Mesendoderm (in vitro differentiated cells): ENCODE measurements at regions not wholly inside any gene's neighbourhood (a gene's known extent, or its start where the extent isn't known, plus 50 kb on each side); places are given as distances from the start of the nearest gene placed in this dataset.

Source experiments
- DNase-seq: peaks from one replicate; pipeline ENCODE4 v3.0.0; 2013
- H2AK5ac ChIP-seq: 2 replicates; pipeline ENCODE4 v1.6.1; 2013; ENCODE audit warnings: low read length, inconsistent platforms
- H2BK120ac ChIP-seq: 2 replicates; pipeline ENCODE4 v1.6.1; 2013; ENCODE audit warnings: low read depth, mild to moderate bottlenecking, low read length, moderate library complexity, mixed read lengths
- H2BK15ac ChIP-seq: replicated peaks from 2 replicates; pipeline ENCODE4 v1.6.1; 2013; ENCODE audit warnings: low read depth, mild to moderate bottlenecking, moderate library complexity
- H2BK5ac ChIP-seq: 2 replicates; pipeline ENCODE4 v1.6.1; 2013; ENCODE audit warnings: low read length, inconsistent platforms
- H3K18ac ChIP-seq: 2 replicates; pipeline ENCODE4 v1.6.1; 2013; ENCODE audit warnings: mild to moderate bottlenecking, low read length, mixed read lengths
- H3K23ac ChIP-seq: one replicate; pipeline ENCODE4 v1.6.1; 2013; ENCODE audit warnings: low read length
- H3K27ac ChIP-seq: 2 replicates; pipeline ENCODE4 v1.5.1; 2013; ENCODE audit warnings: low read depth, mild to moderate bottlenecking, inconsistent platforms, low read length, moderate library complexity
- H3K27me3 ChIP-seq: 2 replicates; pipeline ENCODE4 v1.6.1; 2013; ENCODE audit warnings: low read length, control low read depth, mild to moderate bottlenecking, inconsistent platforms; ENCODE audit not compliant: insufficient read depth, poor library complexity
- H3K36me3 ChIP-seq: 2 replicates; pipeline ENCODE4 v1.6.1; 2013; ENCODE audit warnings: low read length, inconsistent platforms; ENCODE audit not compliant: control insufficient read depth, insufficient read depth
- H3K4ac ChIP-seq: one replicate; pipeline ENCODE4 v1.6.1; 2013; ENCODE audit warnings: low read depth, mild to moderate bottlenecking, low read length, moderate library complexity
- H3K4me1 ChIP-seq: 2 replicates; pipeline ENCODE4 v1.6.1; 2013; ENCODE audit warnings: low read depth, low read length, inconsistent platforms; ENCODE audit not compliant: control insufficient read depth
- H3K4me2 ChIP-seq: 2 replicates; pipeline ENCODE4 v1.6.1; 2013; ENCODE audit warnings: low read length
- H3K4me3 ChIP-seq: 2 replicates; pipeline ENCODE4 v1.5.1; 2013; ENCODE audit warnings: mild to moderate bottlenecking, low read length
- H3K56ac ChIP-seq: one replicate; pipeline ENCODE4 v1.6.1; 2013; ENCODE audit warnings: low read length
- H3K79me1 ChIP-seq: 2 replicates; pipeline ENCODE4 v1.6.1; 2013; ENCODE audit warnings: low read length, inconsistent platforms
- H3K79me2 ChIP-seq: 2 replicates; pipeline ENCODE4 v1.6.1; 2013; ENCODE audit warnings: mild to moderate bottlenecking, low read length; ENCODE audit not compliant: control insufficient read depth, insufficient read depth
- H3K9ac ChIP-seq: 2 replicates; pipeline ENCODE4 v1.6.1; 2013; ENCODE audit warnings: low read length, inconsistent platforms
- H4K5ac ChIP-seq: one replicate; pipeline ENCODE4 v1.6.1; 2013; ENCODE audit warnings: low read length
- H4K8ac ChIP-seq: one replicate; pipeline ENCODE4 v1.6.1; 2013; ENCODE audit warnings: low read depth, mild to moderate bottlenecking, control low read depth, low read length, moderate library complexity
- WGBS: extraction: QIAGEN DNeasy Blood & Tissue Kit; methylation state at CpG from one replicate; pipeline ENCODE4 v1.1.7; 2013; ENCODE audit warnings: low lambda C conversion rate, missing lambda C conversion rate; ENCODE audit not compliant: insufficient coverage; ENCODE audit errors: extremely low coverage; 5-methylcytosine and 5-hydroxymethylcytosine counted together

DNA sequence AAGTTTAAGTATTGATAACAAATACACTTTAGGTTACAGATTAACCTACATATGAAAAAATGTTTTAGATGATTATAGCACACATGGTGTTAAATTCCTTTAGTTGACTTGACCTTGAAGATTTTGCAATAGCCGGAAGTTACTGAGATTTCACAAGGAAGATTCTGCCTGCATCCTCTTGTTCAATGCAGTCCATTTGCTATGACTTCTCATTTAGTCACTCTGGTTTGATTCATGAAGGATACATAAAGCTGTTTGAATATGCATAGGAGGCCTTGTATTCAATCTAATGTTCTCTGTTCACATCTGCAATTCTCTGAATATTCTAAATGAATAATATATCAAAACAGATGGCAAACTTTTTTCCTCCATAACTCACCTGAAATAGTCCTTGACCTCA is 870.2 kb upstream of the GOT2 start:
- no peak overlapping the region for H2AK5ac ChIP-seq
- H3K9ac ChIP-seq, result no peak overlapping the region
- H2BK5ac ChIP-seq, result no peak overlapping the region
- H3K36me3 ChIP-seq, result no peaks in the 10 kb centered on the region
- no peak overlapping the region for H4K5ac ChIP-seq
- H4K8ac ChIP-seq, result no peak overlapping the region
- no peak overlapping the region for H2BK120ac ChIP-seq
- H3K4ac ChIP-seq, result no peak overlapping the region
- no CpG with 5 or more reads among the region's 1 CpG for WGBS
- DNase-seq, result no peak
- no peak overlapping the region for H2BK15ac ChIP-seq
- no peak overlapping the region for H3K4me2 ChIP-seq
- no peaks in the 10 kb centered on the region for H3K4me1 ChIP-seq
- no peak overlapping the region for H3K27ac ChIP-seq
- H3K4me3 ChIP-seq, result no peak overlapping the region
- H3K79me1 ChIP-seq, result no peaks in the 10 kb centered on the region
- H3K27me3 ChIP-seq, result no peaks in the 10 kb centered on the region
- no peaks in the 10 kb centered on the region for H3K79me2 ChIP-seq
- H3K23ac ChIP-seq, result no peak overlapping the region
- no peak overlapping the region for H3K56ac ChIP-seq
- no peak overlapping the region for H3K18ac ChIP-seq

DNA sequence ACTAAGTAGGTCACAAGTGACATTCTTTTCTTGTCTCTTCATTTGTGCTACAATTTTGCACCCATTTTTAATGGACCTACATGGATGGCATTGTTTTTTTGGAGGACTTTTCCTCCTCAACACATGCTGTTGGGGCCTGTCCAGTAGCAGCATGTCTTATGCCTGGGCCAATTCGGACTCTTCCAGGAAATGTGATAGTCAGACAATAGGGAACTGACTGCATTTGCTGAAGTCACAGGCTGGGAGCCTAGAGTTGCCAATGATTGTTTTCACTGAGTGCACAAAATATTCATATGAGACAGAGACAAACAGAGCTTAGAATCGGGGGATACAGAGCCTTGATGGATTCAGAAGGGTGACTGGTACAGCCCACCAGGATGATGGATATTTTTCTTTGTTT is 867.3 kb upstream of the GOT2 start:
- H4K5ac ChIP-seq, result no peak overlapping the region
- no peak overlapping the region for H4K8ac ChIP-seq
- no peaks in the 10 kb centered on the region for H3K27me3 ChIP-seq
- no peak overlapping the region for H2AK5ac ChIP-seq
- WGBS, result no CpG with 5 or more reads among the region's 2 CpGs
- no peak overlapping the region for H3K4ac ChIP-seq
- no peaks in the 10 kb centered on the region for H3K79me1 ChIP-seq
- H3K18ac ChIP-seq, result no peak overlapping the region
- no peaks in the 10 kb centered on the region for H3K36me3 ChIP-seq
- no peaks in the 10 kb centered on the region for H3K4me1 ChIP-seq
- no peak overlapping the region for H3K4me2 ChIP-seq
- H3K4me3 ChIP-seq, result no peak overlapping the region
- no peak overlapping the region for H3K9ac ChIP-seq
- H3K23ac ChIP-seq, result no peak overlapping the region
- no peak overlapping the region for H3K56ac ChIP-seq
- H2BK5ac ChIP-seq, result no peak overlapping the region
- no peak overlapping the region for H2BK15ac ChIP-seq
- H3K79me2 ChIP-seq, result no peaks in the 10 kb centered on the region
- DNase-seq, result no peak
- no peak overlapping the region for H2BK120ac ChIP-seq
- H3K27ac ChIP-seq, result no peak overlapping the region

DNA sequence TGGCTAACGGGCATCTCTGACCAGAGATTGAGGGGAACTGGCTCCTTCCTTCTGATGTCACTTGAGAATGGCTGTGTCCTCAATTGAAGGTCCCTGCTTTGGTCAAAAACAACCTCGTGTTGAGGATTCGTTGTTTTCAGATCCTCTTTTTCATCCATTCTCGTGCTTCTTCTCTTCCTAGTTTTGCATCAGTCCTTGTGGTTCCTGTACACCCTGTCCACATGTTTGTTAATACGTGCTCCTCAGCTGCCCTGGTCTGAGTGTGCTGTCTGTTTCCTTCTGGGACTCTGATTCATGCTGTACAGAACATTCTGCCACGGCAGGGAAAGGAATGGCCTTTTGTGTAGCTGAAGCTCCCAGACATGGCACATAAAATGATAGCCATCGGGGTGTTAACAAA is 863.2 kb upstream of the GOT2 start:
- no CpG with 5 or more reads among the region's 7 CpGs for WGBS
- Histone ChIP-seq H3K18ac (peak overlapping the region; percentile 55), H3K36me3 (no peaks in the 10 kb centered on the region)

DNA sequence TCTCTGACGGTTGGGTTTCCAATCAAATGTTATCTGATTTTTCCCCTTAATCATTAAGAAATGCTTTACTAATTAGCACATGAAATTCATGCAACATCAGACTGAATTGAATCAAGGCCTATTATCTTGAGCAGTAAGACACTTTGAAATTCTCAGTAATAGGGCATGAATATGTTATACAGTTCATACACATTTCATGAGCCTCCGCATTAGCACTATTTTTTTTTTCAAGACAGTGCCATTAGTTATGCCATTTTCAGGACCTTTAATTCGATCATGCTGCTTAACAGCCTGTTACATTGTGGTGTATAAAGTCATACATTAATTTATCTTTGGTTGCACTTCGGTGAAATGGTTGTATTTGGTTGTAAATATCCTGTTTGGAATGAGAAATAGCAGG is 862.6 kb upstream of the GOT2 start:
- Histone ChIP-seq H3K79me2 (no peaks in the 10 kb centered on the region), H3K4me3 (no peak overlapping the region), H3K9ac (no peak overlapping the region), H3K27me3 (no peaks in the 10 kb centered on the region), H2AK5ac (no peak overlapping the region), H3K36me3 (no peaks in the 10 kb centered on the region), H3K4ac (no peak overlapping the region), H2BK5ac (no peak overlapping the region), H2BK120ac (no peak overlapping the region), H3K4me1 (no peaks in the 10 kb centered on the region), H3K27ac (no peak overlapping the region), H4K5ac (no peak overlapping the region), H3K4me2 (no peak overlapping the region), H2BK15ac (no peak overlapping the region), H3K56ac (no peak overlapping the region), H4K8ac (no peak overlapping the region), H3K18ac (peak overlapping the region; percentile 55), H3K23ac (no peak overlapping the region), H3K79me1 (no peaks in the 10 kb centered on the region)
- no CpG with 5 or more reads among the region's 4 CpGs for whole genome bisulfite sequencing
- no peak for DNase-seq

More for the DNA sequence above, 863.2 kb upstream of the GOT2 start:
- no peak overlapping the region for H3K4ac ChIP-seq
- DNase-seq, result no peak
- H3K56ac ChIP-seq, result no peak overlapping the region
- no peak overlapping the region for H3K27ac ChIP-seq
- no peak overlapping the region for H3K23ac ChIP-seq
- no peak overlapping the region for H3K4me2 ChIP-seq
- no peak overlapping the region for H2AK5ac ChIP-seq
- no peaks in the 10 kb centered on the region for H3K79me2 ChIP-seq
- H4K5ac ChIP-seq, result no peak overlapping the region
- H3K4me1 ChIP-seq, result no peaks in the 10 kb centered on the region
- no peak overlapping the region for H2BK15ac ChIP-seq
- H3K4me3 ChIP-seq, result no peak overlapping the region
- no peaks in the 10 kb centered on the region for H3K79me1 ChIP-seq
- H2BK5ac ChIP-seq, result no peak overlapping the region
- H2BK120ac ChIP-seq, result no peak overlapping the region
- no peak overlapping the region for H3K9ac ChIP-seq
- no peaks in the 10 kb centered on the region for H3K27me3 ChIP-seq
- H4K8ac ChIP-seq, result no peak overlapping the region

DNA sequence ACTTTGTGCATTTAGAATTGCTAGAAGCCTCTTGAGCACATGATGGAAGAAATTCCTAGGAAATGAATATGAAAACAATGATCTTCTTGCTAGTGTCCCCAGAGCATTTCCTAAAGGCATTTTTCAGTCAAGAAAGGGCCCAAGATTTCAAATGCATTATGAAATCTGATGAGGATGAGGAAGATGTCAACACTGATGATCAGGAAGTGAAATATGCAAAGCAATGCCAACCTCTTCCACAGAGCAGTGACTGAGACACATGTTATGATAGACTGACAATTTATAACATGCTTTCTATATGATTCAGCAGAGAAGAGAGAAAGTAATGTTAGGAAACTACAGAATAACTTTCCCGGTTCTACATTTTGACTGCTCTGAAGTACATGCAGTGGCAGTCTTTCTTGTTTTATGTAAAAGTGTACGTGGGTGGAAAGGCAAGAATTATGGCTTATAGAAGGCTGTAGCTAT is 859.1 kb upstream of the GOT2 start:
- no peaks in the 10 kb centered on the region for H3K79me2 ChIP-seq
- no peak overlapping the region for H3K4me2 ChIP-seq
- H3K56ac ChIP-seq, result no peak overlapping the region
- H3K4me1 ChIP-seq, result no peaks in the 10 kb centered on the region
- DNase-seq, result no peak
- no peak overlapping the region for H3K9ac ChIP-seq
- H3K4me3 ChIP-seq, result no peak overlapping the region
- H4K5ac ChIP-seq, result no peak overlapping the region
- H3K27me3 ChIP-seq, result no peaks in the 10 kb centered on the region
- no peak overlapping the region for H3K23ac ChIP-seq
- no peak overlapping the region for H2AK5ac ChIP-seq
- no peaks in the 10 kb centered on the region for H3K36me3 ChIP-seq
- WGBS, result no CpG with 5 or more reads among the region's 2 CpGs
- no peak overlapping the region for H2BK5ac ChIP-seq
- H3K27ac ChIP-seq, result no peak overlapping the region
- H2BK120ac ChIP-seq, result no peak overlapping the region
- no peak overlapping the region for H2BK15ac ChIP-seq
- H3K18ac ChIP-seq, result no peak overlapping the region
- H3K79me1 ChIP-seq, result no peaks in the 10 kb centered on the region
- H4K8ac ChIP-seq, result no peak overlapping the region
- no peak overlapping the region for H3K4ac ChIP-seq

DNA sequence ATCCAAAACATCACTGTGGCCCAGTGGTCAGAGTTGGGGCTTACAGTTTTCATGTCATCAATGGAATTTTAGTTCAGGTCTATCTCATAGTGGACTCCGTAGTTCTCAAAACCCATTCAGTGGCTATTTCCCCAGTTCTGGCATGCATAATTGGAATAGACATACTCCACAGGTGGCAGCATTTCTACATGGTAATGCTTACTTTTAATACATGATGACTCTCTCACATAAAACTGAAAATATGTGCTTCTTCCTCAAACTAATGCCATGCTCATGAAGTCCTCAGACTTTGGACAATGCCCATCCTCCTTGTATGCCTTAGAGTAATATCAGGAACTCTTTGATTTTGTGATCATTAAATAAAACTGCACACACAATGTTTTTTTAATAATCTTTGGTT is 857.4 kb upstream of the GOT2 start:
- H3K4ac ChIP-seq, result no peak overlapping the region
- no peak for DNase-seq
- H3K18ac ChIP-seq, result no peak overlapping the region
- no peak overlapping the region for H3K4me2 ChIP-seq
- H3K4me3 ChIP-seq, result no peak overlapping the region
- H3K27ac ChIP-seq, result no peak overlapping the region
- H3K79me2 ChIP-seq, result no peaks in the 10 kb centered on the region
- H3K56ac ChIP-seq, result no peak overlapping the region
- no CpG with 5 or more reads among the region's 1 CpG for WGBS
- H3K23ac ChIP-seq, result no peak overlapping the region
- no peaks in the 10 kb centered on the region for H3K4me1 ChIP-seq
- H3K9ac ChIP-seq, result no peak overlapping the region
- no peak overlapping the region for H4K8ac ChIP-seq
- H4K5ac ChIP-seq, result no peak overlapping the region
- H2AK5ac ChIP-seq, result no peak overlapping the region
- no peaks in the 10 kb centered on the region for H3K79me1 ChIP-seq
- H2BK120ac ChIP-seq, result no peak overlapping the region
- H3K36me3 ChIP-seq, result no peaks in the 10 kb centered on the region
- H2BK5ac ChIP-seq, result no peak overlapping the region
- no peak overlapping the region for H2BK15ac ChIP-seq
- H3K27me3 ChIP-seq, result no peaks in the 10 kb centered on the region
